H9 (cell line): ENCODE measurements at regions not wholly inside any gene's neighbourhood (a gene's known extent, or its start where the extent isn't known, plus 50 kb on each side); places are given as distances from the start of the nearest gene placed in this dataset.

Experiments
- DNase-seq: peaks from one replicate; pipeline ENCODE4 v3.0.0-alpha.2; 2017
- H2AFZ ChIP-seq: one replicate; pipeline ENCODE4 v1.6.1; 2013; ENCODE audit warnings: mild to moderate bottlenecking, low read length, control low read depth, moderate library complexity
- H2AK5ac ChIP-seq: 2 replicates; pipeline ENCODE4 v1.6.1; 2013; ENCODE audit warnings: low read length, control low read depth, mixed read lengths; ENCODE audit not compliant: insufficient read length
- H2BK120ac ChIP-seq: one replicate; pipeline ENCODE4 v1.6.1; 2013; ENCODE audit warnings: low read depth, mild to moderate bottlenecking, low read length, control low read depth, inconsistent platforms; ENCODE audit not compliant: poor library complexity, severe bottlenecking
- H2BK12ac ChIP-seq: 2 replicates; pipeline ENCODE4 v1.6.1; 2013; ENCODE audit warnings: low read length, control low read depth, mixed read lengths, low read depth; ENCODE audit not compliant: insufficient read length
- H2BK15ac ChIP-seq: 2 replicates; pipeline ENCODE4 v1.6.1; 2013; ENCODE audit warnings: low read depth, low read length, control low read depth
- H2BK20ac ChIP-seq: one replicate; pipeline ENCODE4 v1.6.1; 2013; ENCODE audit warnings: low read depth, mild to moderate bottlenecking, low read length, control low read depth, inconsistent platforms; ENCODE audit not compliant: poor library complexity, severe bottlenecking
- H2BK5ac ChIP-seq: 2 replicates; pipeline ENCODE4 v1.6.1; 2013; ENCODE audit warnings: low read length, control low read depth, mixed read lengths; ENCODE audit not compliant: insufficient read length
- H3K14ac ChIP-seq: 2 replicates; pipeline ENCODE4 v1.6.1; 2013; ENCODE audit warnings: low read length, control low read depth; ENCODE audit not compliant: insufficient read depth
- H3K18ac ChIP-seq: 2 replicates; pipeline ENCODE4 v1.6.1; 2013; ENCODE audit warnings: low read depth, mild to moderate bottlenecking, mixed read lengths, low read length, control low read depth; ENCODE audit not compliant: insufficient read length
- H3K23ac ChIP-seq: 2 replicates; pipeline ENCODE4 v1.6.1; 2013; ENCODE audit warnings: low read length, control low read depth, mixed read lengths, low read depth; ENCODE audit not compliant: insufficient read length
- H3K23me2 ChIP-seq: 2 replicates; pipeline ENCODE4 v1.6.1; 2013; ENCODE audit warnings: low read depth, mild to moderate bottlenecking, mixed read lengths, low read length, control low read depth; ENCODE audit not compliant: insufficient read length, poor library complexity, severe bottlenecking
- H3K27ac ChIP-seq: 2 replicates; pipeline ENCODE4 v1.5.1; 2013; ENCODE audit warnings: low read length, control low read depth, mixed read lengths, low read depth; ENCODE audit not compliant: insufficient read length
- H3K27me3 ChIP-seq: 2 replicates; pipeline ENCODE4 v1.6.1; 2013; ENCODE audit warnings: low read length, control low read depth, inconsistent platforms; ENCODE audit not compliant: insufficient read depth
- H3K4ac ChIP-seq: 2 replicates; pipeline ENCODE4 v1.6.1; 2013; ENCODE audit warnings: low read depth, mild to moderate bottlenecking, control low read depth, inconsistent platforms, low read length, moderate library complexity
- H3K4me1 ChIP-seq: 2 replicates; pipeline ENCODE4 v1.6.1; 2013; ENCODE audit warnings: low read length, control low read depth, inconsistent platforms; ENCODE audit not compliant: insufficient read depth
- H3K4me2 ChIP-seq: 2 replicates; pipeline ENCODE4 v1.6.1; 2013; ENCODE audit warnings: low read length, control low read depth, mixed read lengths; ENCODE audit not compliant: insufficient read length, insufficient read depth
- H3K56ac ChIP-seq: 2 replicates; pipeline ENCODE4 v1.6.1; 2013; ENCODE audit warnings: low read depth, mild to moderate bottlenecking, mixed read lengths, low read length, control low read depth; ENCODE audit not compliant: insufficient read length
- H3K79me1 ChIP-seq: 2 replicates; pipeline ENCODE4 v1.6.1; 2013; ENCODE audit warnings: low read depth, mild to moderate bottlenecking, moderate library complexity, low read length, control low read depth, inconsistent platforms; ENCODE audit not compliant: insufficient read depth, poor library complexity, severe bottlenecking
- H3K79me2 ChIP-seq: 2 replicates; pipeline ENCODE4 v1.6.1; 2013; ENCODE audit warnings: low read length, control low read depth, inconsistent platforms; ENCODE audit not compliant: insufficient read depth
- H3K9ac ChIP-seq: 2 replicates; pipeline ENCODE4 v1.6.1; 2013; ENCODE audit warnings: low read length, control low read depth, mixed read lengths; ENCODE audit not compliant: insufficient read length; ENCODE audit errors: extremely low read depth
- H3K9me3 ChIP-seq: one replicate; pipeline ENCODE4 v1.6.1; 2013; ENCODE audit warnings: low read depth, low read length, inconsistent platforms; ENCODE audit not compliant: control insufficient read depth
- H3T11ph ChIP-seq: one replicate; pipeline ENCODE4 v1.6.1; 2013; ENCODE audit warnings: mild to moderate bottlenecking, low read length, control low read depth, inconsistent platforms
- H4K20me1 ChIP-seq: one replicate; pipeline ENCODE4 v1.6.1; 2013; ENCODE audit not compliant: control insufficient read depth, insufficient read length, insufficient read depth
- H4K5ac ChIP-seq: 2 replicates; pipeline ENCODE4 v1.6.1; 2013; ENCODE audit warnings: low read depth, mild to moderate bottlenecking, mixed read lengths, low read length, control low read depth; ENCODE audit not compliant: insufficient read length
- H4K8ac ChIP-seq: replicated peaks from 2 replicates; pipeline ENCODE4 v1.6.1; 2013; ENCODE audit warnings: low read length, control low read depth, mixed read lengths, low read depth; ENCODE audit not compliant: insufficient read length
- H4K91ac ChIP-seq: 2 replicates; pipeline ENCODE4 v1.6.1; 2013; ENCODE audit warnings: low read depth, mild to moderate bottlenecking, moderate library complexity, mixed read lengths, low read length, control low read depth; ENCODE audit not compliant: insufficient read length
- H3K27ac Mint-ChIP-seq, 3 experiments: 2 replicates in 2 of 3; 3 replicates in 1 of 3; pipeline ENCODE4 v1.8.0; 2020 to 2021; ENCODE audit warnings: mixed read lengths in 3 of 3, mild to moderate bottlenecking in 1 of 3, moderate library complexity in 1 of 3
- H3K27me3 Mint-ChIP-seq: 2 replicates; pipeline ENCODE4 v1.8.0; 2021; ENCODE audit warnings: low read depth, mild to moderate bottlenecking, moderate library complexity, mixed read lengths
- H3K36me3 Mint-ChIP-seq, 3 experiments: 2 replicates in 2 of 3; 3 replicates in 1 of 3; pipeline ENCODE4 v1.8.0; 2020 to 2021; ENCODE audit warnings: low read depth in 3 of 3, mixed read lengths in 3 of 3; ENCODE audit not compliant: insufficient read depth in 1 of 3
- H3K4me1 Mint-ChIP-seq, 2 experiments: 2 replicates each; pipeline ENCODE4 v1.8.0; 2020; ENCODE audit warnings: mixed read lengths in 2 of 2
- H3K4me3 Mint-ChIP-seq, 2 experiments: 2 replicates in 1 of 2; 3 replicates in 1 of 2; pipeline ENCODE4 v1.8.0; 2020 to 2021; ENCODE audit warnings: mild to moderate bottlenecking in 2 of 2, mixed read lengths in 2 of 2, moderate library complexity in 1 of 2
- H3K9me3 Mint-ChIP-seq, 2 experiments: 2 replicates in 1 of 2; 3 replicates in 1 of 2; pipeline ENCODE4 v1.8.0; 2020; ENCODE audit warnings: mild to moderate bottlenecking in 2 of 2, mixed read lengths in 2 of 2, moderate library complexity in 1 of 2
- TF ChIP-seq, protein P1 (sequence below): fragments of 200-600 bp; sonication (generic); conservative IDR thresholded peaks from 3 replicates; pipeline ENCODE4 v1.8.0; 2021; ENCODE audit warnings: antibody characterized with exemption, mild to moderate bottlenecking

GRCh38 chr4:43452948-43453347, 560.4 kb downstream of the GRXCR1 start:
- no peaks in the 10 kb centered on the region for H3K23me2 ChIP-seq
- no peak overlapping the region for H3K14ac ChIP-seq
- no peak overlapping the region for H3K27ac Mint-ChIP-seq
- no peak overlapping the region for H3K18ac ChIP-seq
- no peak overlapping the region for H3K23ac ChIP-seq
- H3K36me3 Mint-ChIP-seq = peaks cover 0 to 5% (median 0%) of the 10 kb centered on the region in 3 experiments; a peak in 1 of 7 replicates
- H3K4me2 ChIP-seq = no peak overlapping the region
- no peak overlapping the region for H2AK5ac ChIP-seq
- no peak overlapping the region for H4K8ac ChIP-seq
- H4K5ac ChIP-seq = no peak overlapping the region
- H2AFZ ChIP-seq = no peak overlapping the region
- no peak overlapping the region for H4K91ac ChIP-seq
- H2BK120ac ChIP-seq = no peak overlapping the region
- DNase-seq = no peak
- no peak overlapping the region for H2BK12ac ChIP-seq
- H3K79me2 ChIP-seq = no peaks in the 10 kb centered on the region
- peaks cover 5% of the 10 kb centered on the region in 2 experiments; a peak in 4 of 5 replicates for H3K9me3 Mint-ChIP-seq
- H3K4me1 ChIP-seq = no peaks in the 10 kb centered on the region
- no peak overlapping the region for H2BK20ac ChIP-seq
- H3K4me1 Mint-ChIP-seq = peaks cover 5% of the 10 kb centered on the region in 2 experiments; a peak in 3 of 4 replicates
- no peak overlapping the region for H3T11ph ChIP-seq
- H3K27me3 ChIP-seq = no peaks in the 10 kb centered on the region
- no peak overlapping the region for H3K4me3 Mint-ChIP-seq
- H3K9ac ChIP-seq = no peak overlapping the region
- no peaks in the 10 kb centered on the region for H3K27me3 Mint-ChIP-seq
- no peak overlapping the region for H3K27ac ChIP-seq
- H4K20me1 ChIP-seq = no peaks in the 10 kb centered on the region
- H3K9me3 ChIP-seq = no peaks in the 10 kb centered on the region
- H2BK5ac ChIP-seq = no peak overlapping the region
- H3K4ac ChIP-seq = no peak overlapping the region
- TF ChIP-seq, protein P1, sequence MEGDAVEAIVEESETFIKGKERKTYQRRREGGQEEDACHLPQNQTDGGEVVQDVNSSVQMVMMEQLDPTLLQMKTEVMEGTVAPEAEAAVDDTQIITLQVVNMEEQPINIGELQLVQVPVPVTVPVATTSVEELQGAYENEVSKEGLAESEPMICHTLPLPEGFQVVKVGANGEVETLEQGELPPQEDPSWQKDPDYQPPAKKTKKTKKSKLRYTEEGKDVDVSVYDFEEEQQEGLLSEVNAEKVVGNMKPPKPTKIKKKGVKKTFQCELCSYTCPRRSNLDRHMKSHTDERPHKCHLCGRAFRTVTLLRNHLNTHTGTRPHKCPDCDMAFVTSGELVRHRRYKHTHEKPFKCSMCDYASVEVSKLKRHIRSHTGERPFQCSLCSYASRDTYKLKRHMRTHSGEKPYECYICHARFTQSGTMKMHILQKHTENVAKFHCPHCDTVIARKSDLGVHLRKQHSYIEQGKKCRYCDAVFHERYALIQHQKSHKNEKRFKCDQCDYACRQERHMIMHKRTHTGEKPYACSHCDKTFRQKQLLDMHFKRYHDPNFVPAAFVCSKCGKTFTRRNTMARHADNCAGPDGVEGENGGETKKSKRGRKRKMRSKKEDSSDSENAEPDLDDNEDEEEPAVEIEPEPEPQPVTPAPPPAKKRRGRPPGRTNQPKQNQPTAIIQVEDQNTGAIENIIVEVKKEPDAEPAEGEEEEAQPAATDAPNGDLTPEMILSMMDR = no peak
- H2BK15ac ChIP-seq = no peak overlapping the region
- H3K56ac ChIP-seq = no peak overlapping the region
- no peaks in the 10 kb centered on the region for H3K79me1 ChIP-seq
